ENCODE measurements at regions not wholly inside any gene's neighbourhood (a gene's known extent, or its start where the extent isn't known, plus 50 kb on each side); places are given as distances from the start of the nearest gene placed in this dataset.
"Not testable (repeated sequence)": the region's sequence is repeated elsewhere in the genome, so short reads cannot be mapped to it uniquely, and the experiment has no call there.

DNA sequence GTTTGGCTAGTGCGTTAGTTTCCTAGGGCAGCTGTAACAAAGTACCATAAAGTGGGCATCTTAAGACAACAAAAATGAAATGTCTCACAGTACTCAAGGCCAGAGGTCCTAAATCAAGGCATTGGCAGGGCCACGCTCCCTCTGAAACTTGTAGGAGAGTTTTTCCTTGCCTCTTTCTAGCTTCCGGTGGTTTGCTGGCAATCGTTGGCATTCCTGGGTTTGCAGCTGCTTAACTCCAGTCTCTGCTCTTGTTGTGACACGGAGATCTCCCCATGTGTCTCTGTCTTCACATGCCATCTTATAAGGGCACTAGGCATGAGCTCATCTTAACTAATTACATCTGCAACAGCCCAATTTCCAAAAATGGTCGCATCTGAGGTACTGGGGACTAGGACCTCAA is 362.0 kb upstream of the BOD1L1 start:
- no peak for DNase-seq

DNA sequence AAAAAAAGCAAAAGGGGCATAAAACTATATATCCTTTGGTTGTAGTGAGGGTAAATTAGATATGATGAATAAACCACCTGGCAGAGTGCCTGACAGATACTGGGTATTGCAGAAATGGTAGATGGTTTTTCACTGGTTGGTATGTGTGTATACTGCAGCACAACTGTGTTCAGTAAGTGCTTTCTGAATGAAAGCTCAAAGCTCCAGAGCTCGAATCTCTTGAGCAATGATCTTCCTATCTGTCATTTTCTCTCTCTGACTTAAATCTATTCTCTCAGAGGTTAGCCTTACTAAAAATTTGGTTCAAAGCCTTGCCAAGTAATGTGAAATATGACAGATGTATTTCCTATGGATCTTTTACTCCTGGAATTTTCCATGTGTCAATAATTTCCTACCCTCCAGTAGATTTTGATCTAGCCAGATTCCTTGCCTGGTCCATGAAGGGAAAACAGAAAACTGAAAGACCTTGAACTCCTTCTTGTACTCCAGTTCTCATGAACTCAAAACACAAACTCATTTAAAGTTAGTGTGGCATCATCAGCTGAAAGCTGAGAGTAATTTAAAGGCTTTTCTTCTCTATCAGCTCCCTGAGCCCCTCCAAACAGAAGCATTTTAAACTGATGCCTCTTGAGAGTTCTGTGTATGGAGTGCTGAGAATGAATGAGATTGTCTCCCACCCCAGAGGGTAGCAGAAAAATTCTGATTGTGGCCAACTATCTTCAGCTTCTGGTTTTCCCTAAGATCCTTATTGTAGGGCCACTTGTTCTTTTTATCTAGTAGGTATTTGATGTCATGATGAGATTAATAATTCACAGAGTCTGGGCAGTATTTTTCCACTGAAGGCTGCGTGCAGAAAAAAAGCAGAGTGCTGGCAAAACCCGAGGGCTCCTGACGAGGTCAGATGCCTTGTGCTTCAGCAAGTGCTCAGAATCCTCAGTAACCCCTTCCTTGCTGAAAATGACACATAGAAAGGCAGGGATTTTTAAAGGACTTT is 363.4 kb upstream of the BOD1L1 start:
- DNase-seq, result no peak

DNA sequence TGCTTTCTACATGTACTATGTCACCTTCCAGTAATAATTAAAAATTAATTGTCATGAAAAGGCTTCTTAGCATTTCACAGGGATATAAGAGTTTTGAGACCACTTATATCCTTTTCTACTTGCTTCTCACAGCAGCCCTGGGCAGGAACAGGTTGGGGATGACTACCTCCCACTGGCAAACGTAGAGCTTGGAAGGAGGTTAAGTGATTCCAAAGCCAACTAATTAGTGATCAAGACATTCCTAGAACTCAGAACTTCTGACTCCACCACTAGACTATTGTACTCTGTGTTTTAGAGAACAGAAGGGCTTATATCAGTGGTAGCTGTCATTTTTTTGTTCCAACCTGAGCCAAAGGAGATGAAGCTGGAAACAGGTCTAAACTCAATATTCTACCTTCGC is 364.5 kb upstream of the BOD1L1 start:
- DNase-seq, result no peak

DNA sequence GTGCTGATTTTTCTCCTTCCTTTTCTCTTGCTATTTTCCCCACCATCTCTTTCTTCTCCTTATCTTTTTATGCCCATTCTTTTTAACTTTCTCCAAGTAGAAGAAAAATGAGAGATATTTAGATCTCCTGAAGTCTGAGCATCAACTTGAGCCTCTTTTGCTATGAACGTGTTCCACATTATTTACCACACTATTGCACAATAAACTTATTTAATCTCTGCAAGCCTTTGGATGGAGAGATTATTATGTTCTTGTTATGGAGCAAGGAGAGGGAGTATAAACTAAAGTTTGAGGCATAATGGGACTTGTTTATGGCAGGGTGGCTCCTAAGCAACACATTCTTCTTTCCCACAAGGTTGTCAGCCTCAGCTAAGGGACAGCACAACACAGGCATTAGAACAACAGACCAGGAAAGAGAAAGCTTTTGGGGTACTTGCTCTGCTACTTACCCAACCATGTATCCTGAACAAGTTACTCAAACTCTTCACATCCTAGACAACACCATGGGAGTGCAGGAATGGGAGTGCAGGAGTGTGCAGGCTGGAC is 365.5 kb upstream of the BOD1L1 start:
- no peak for DNase-seq

DNA sequence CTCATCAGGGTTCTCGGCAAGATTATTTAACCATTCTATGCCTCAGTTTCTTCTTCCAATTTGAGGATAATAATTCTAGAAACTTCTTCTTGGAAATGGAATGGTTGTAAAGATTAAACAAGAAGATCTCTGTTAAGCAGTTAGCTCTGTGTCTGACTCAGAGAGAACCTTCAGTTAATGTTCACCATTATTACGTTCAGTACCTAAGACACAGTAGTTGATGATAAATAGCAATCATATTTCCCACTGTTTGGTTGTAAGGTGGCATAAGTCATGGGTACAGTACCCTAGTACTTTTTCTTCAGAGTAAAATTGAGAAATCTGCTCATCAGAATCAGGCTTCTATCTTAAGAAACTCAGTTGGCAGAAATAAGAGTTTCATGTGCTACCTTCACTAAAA is 366.5 kb upstream of the BOD1L1 start:
- no peak for DNase-seq

DNA sequence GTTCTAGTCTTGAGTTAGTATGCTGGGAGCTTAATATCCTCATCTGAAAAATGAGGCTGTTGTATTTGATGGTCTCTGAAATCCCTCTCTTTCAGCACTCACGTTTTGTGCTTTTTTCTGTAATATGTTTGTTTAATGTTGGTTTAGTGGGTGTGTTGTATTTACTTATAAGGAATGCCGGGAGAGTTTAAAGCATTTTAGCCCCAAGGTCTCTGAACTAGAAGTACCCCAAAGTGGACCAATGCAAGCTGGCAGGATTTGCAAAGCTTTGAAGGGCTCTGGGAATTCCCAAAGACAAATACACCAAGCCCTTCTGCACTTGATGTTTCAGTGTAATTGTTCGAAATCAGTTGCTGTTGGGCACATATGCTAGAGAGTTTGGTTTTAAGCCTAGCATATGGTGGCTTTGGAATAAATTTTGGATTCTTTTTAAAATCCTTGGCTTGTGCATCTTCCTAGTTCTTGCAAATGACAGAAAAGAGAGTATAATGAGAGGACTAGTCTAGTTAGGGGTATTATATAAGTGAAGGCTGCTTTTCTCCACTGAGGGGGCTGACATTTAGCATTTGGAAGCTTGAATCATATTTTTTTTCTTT is 371.4 kb upstream of the BOD1L1 start:
- DNase-seq, result no peak

DNA sequence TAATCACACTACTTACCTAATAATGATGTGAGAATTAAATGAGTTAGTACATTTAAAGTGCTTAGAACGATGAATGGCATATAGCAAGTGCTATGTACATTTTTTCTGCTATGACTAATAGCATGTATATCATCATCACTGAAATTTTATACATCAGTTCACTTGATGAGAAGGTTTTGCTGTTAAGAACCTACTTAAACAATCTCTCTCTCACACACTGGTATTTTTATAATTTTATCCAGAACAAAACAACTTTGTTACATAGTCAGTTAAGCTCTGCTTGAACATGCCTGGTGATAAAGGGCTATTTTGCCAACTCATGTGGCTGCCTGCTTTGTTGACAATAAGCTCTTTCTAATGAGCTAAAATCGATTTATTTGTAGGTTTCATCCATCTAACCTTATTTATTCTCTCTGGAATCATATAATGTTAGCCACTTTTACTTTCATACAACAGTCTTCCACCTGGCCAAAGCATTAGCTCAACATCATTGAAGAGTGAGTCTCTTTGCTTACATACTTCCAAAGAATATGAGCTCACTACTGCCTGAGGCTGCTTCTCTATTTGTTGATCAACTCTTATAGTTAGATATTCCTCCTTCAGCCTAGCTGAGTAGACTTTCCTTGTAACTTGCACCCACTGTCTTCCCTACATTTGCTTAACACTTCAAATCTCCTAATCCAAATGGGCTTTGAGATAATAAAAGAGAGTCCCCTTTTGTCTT is 372.7 kb upstream of the BOD1L1 start:
- DNase-seq, result no peak

DNA sequence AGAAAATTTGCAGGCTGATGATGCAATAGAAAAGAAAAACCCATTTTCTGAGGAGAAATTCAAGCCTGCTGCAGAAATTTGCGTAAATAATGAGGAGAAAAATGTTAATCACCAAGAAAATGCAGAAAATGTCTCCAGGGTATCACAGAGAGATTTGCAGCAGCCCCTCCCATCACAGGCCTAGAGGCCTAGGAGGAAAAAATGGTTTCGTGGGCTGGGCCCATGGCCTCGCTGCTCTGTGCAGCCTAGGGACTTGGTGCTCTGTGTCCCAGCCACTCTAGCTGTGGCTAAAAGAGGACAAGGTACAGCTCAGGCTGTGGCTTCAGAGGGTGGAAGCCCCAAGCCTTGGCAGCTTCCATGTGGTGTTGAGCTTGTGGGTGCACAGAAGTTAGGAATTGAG is 374.8 kb upstream of the BOD1L1 start:
- DNase-seq, result not testable (repeated sequence)

DNA sequence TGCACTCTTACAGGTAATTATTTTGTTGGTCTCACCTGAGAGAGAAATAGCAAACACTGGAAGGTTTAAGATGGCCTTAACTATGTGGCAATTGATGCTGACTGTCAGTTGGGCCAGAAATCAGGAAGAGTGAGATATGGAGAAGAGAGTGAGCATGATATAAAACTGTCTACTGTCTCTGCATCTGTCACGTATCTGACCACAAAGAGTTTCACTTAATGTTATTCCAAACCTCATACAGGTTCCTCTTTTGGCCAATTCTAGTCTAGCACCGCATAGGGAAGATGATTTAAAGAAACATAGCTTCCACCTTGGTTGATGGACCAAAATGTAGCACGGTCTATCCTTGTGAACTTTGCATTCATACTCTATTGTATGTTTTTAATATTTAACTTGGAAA is 381.0 kb upstream of the BOD1L1 start:
- no peak for DNase-seq

DNA sequence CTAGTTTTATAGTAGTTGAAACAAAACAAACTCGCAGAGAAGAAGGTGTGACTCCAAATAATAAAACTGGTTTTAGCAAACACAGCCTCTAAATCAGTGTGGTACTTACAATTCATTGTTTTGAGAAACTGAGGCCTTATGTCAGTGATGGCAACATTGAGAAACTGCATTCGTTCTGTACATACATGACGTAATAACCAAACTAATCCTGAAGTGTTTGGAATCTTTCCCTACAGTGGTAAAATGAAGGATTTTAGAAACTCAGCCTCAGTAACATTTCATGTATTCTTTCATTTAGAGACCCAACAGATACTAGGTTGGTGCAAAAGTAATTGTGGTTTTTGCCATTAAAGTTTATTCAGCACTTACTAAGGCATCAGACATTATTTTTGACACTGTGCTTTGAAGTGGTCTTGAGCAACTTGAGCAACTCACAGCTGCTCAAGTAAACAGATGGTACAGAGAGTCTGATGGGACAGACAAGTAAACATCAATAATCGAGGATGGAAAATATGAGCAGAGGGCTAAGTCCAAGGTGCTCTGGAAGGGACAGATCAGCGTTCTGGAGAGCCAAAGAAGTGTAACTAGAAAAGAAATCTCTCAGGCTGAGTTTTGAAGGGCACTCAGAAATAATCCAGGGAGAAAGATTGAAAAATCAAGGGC is 390.8 kb upstream of the BOD1L1 start:
- no peak for DNase-seq

DNA sequence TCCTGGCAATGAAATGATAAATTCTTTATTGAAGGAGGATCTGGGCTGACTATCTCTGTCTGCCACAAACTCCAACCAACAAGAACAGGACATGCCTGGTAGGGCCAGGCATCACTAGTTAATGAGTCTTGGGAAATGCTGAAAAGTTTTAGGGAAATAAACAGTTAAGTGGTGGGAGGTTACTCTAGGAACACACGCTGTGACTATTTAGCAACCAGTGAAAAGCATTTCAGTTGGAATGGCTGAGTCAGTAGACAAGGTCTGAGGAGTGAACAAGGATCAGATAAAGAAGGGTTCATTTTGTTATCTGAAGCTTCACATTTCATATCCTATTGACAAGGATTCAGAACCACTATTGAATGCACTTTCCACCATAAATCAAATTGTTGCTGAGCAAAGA is 394.9 kb upstream of the BOD1L1 start:
- no peak for DNase-seq

DNA sequence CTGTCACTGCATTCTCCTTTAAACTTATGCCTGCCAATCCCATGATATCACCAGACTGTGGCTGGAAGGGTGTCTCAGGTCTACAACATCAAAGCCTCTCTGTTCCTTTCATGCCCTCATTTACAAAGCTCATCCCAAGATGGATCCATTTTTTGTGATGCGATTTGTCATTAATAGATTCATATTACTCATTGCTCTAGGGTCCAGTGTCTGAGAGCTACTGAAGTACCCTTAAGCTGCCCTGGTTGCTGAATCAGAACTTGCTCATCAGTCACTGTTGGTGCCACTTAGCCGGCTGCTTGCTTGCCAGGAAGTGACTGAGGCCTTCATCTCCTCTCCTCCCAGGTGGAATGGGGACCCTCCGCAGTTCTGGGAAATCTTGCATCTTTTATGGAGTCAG is 395.5 kb upstream of the BOD1L1 start:
- DNase-seq, result no peak

DNA sequence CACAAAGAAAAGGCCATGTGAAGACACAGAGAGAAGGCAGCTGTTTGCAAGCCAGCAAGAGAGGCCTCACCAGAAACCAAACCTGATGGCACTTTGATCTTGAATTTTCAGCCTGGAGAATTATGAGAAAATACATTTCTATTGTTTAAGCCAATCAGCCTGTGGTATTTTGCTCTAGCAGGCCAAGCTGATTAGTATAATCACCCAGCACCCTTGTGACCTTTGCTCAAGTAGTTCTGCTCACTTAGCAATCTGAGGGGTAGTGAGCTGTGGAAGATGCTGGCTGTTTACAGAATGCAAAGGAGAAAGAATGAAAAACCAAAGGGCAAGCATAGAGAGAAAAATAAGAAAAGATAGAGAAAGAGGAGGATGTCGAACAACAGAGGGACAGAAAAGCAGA is 396.4 kb upstream of the BOD1L1 start:
- DNase-seq, result no peak

DNA sequence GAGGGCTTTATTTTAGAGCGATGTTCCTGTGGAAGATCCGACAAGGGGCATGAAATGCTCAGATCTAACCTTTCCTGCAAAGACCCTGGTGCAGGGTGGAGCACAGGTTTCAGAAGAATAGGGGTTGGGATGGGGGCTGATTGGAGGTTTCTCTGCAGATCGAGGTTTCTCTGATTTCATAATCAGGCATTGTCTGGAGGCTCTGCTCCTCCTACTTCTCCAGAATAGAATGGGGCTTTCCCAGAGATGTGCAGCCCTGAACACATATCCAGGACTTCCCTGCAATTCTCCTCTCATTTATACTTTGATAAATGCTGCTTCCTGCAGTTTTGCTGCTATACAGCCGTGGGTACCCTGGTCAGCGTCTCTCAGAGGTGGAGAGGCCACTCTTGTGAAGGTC is 397.6 kb upstream of the BOD1L1 start:
- no peak for DNase-seq

DNA sequence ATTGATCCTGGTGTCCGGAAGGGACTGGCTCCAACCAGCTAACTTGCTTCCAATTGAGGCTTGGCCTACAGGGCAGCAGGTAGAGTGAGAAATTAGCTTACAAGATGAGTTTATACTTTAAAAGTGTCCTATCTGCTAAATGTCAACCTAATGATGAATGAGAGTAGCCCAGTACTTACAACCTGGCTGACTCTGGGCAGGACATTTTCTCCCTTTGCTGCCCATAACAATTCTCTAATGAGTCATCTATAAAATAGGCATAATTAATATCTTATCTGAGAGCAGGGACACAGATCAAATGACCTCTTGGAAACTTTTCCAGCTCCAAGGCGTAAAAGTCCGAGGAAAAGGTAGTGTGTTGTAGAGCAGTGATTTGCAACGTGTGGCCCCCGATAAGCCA is 398.4 kb upstream of the BOD1L1 start:
- DNase-seq, result no peak

DNA sequence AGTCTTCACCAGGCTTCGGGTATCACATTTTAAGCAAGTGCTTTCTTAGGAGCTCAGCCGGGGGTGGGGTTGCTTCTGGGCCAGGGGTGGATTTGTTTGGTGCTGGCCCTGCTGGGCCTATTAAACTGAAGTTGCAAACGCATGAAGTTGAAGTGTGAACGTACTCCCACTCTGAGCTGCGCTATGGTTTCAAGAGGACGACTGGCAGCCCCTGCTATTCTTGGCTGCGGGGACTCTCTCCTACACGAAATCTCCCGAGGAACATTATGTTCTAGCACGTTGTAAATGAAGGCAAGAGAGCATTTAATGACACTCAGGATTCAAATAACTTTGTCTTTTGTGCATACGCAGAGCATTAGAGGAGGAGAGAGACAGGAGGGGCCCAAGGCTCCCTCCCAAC is 401.3 kb upstream of the BOD1L1 start:
- no peak for DNase-seq

DNA sequence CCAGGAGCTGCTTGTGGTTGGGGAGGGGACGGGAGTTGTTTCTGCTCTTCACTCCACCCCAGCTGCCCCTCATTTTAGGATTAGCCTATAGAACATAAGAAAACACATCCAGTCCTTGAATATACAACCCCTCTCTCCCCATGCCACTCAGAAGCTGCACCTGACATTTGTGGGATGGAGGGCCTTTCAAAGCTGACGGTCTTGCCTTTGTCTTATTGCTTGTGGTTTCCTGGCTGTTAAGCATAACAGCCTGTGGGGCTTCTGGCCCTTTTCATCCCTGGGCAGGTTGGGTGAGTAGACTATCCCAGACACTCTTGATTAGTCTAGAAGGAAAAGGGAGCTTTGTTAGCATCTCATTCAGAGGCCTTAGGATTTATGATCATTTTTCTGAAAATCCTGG is 407.6 kb upstream of the BOD1L1 start:
- DNase-seq, result no peak

DNA sequence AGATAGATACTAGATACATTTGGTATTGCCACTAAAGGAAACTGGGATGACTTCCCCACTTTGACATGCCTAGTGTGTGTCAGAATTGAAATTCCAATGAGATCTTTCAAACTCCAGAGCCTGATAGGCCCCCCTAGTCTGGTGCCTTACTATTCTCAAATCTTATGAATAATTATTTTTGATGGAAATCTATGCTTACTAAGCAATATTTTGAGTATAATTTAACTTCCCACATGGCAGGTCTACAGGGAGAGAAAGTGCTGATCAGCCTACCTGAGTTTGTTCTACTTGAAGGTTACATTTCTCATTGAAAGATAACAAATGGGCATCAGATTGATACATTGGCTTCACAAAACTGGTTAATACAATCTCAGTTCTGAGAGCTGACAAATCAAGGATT is 415.7 kb upstream of the BOD1L1 start:
- DNase-seq, result no peak

DNA sequence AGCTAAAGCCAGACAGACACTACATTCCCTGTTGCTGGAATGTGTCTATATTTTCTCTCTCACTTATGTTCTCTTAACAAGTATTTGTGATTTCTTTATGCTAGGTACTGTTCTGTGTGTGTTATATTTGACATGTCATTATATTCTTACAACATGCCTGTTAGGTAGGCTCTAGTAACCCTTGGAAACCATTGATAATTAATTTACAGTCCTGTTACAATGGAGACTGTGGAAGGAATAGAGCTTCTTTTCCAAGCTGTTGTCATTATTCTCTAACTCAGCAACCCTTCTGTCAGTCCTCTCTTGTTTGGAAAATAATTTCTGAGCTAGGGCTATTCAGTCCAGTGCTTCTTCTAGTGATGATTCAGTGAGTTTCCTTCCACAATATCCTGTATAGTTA is 419.1 kb upstream of the BOD1L1 start:
- no peak for DNase-seq

DNA sequence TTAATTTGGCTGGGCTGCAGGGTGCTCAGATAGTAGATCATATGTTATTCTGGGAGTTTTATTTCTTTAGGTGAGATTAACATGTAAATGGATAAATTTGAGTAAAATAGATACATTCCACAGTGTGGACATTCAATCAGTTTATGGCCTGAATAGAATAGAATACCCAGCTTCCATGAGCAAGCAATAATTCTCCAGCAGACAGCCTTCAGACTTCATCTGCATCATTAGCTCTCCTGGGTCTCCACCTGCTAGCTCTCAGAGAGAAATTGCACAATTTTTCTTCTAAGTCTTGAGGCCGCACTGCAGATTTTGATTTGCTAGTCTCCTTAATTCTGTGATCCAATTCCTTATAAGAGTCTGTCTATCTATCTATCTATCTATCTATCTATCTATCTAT is 420.3 kb upstream of the BOD1L1 start:
- DNase-seq, result no peak

DNA sequence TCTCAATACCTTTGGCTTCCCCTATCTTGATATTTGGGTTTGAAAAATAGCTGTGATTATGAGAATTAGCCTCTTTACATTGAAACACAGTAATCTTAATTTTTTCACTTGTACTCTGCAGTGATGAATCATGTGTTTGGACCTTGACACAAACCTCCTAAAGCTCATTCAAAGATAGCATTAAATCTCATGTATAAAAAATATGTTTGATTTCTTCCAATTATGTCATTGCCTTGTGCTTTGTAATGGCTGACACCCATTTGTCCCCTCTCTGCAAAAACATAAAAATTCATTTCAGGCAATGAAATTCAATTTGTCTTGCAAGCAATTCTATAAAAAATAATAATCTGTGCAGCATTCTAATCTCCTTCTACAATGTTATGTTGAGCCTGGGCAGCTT is 422.4 kb upstream of the BOD1L1 start:
- DNase-seq, result no peak

DNA sequence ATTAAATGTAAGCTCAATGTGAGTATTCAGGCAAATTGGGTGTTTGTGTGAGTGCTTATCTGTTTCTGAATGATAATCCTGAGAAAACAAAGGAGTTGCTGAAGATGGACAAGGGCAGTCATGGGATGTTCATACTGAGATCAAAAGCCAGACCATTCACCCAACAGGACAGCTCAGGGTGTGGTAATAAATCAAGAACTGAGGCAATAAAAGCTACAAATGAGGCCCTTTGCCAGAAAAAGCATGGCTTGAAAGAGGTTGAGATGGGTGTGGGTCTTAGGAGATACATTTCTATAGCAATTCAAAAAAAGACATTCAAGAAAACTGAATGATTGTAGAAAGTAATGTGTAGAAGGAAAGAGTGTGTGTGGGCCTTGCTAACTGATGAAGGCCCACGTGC is 425.8 kb upstream of the BOD1L1 start:
- DNase-seq, result no peak

DNA sequence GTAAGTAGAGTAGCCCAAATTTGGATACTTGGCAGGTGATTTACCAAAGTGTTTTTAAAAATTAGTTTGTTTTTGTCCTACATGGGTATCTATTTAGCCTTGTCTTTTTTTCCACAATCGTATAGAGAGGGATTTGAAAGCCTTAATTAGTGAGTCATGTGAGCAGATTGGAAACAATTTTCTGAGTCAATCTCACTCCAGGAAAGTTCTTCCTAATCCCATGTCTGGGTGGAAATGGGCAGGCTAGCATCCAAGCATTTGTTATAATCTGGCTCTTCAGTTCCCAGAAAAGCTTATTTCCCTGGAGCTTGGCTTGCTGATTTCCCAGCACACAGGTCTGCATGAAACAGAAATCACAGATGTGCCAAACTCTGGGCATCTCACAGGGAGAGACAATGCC is 426.9 kb upstream of the BOD1L1 start:
- no peak for DNase-seq
